Activated CD4-positive, alpha-beta memory T cell treated with anti-CD3 and anti-CD28 coated beads, Interleukin-2, amount 10 ng/mL, durations not matched to agents 7 days and 5 days (primary cell): ENCODE measurements at regions not wholly inside any gene's neighbourhood (a gene's known extent, or its start where the extent isn't known, plus 50 kb on each side); places are given as distances from the start of the nearest gene placed in this dataset.

Source experiments
- CTCF ChIA-PET: fragments of 350-600 bp; sonication (Branson Sonifier 250); formaldehyde crosslinking; loops from one replicate; lab custom pipeline; 2021; ENCODE audit warnings: antibody characterized with exemption, inconsistent platforms; lab: Charles Lee
- POLR2A ChIA-PET: fragments of 350-600 bp; sonication (Branson Sonifier 250); formaldehyde crosslinking; loops from one replicate; lab custom pipeline; 2021; ENCODE audit warnings: antibody characterized with exemption; lab: Charles Lee
- DNase-seq: peaks from one replicate; pipeline ENCODE4 v3.0.0-alpha.2; 2020
- H3K27ac Mint-ChIP-seq: one replicate; pipeline ENCODE4 v1.8.0; 2021; ENCODE audit warnings: mild to moderate bottlenecking, mixed read lengths
- H3K27me3 Mint-ChIP-seq: one replicate; pipeline ENCODE4 v1.8.0; 2021; ENCODE audit warnings: mixed read lengths
- H3K36me3 Mint-ChIP-seq: one replicate; pipeline ENCODE4 v1.8.0; 2021; ENCODE audit warnings: low read depth, mixed read lengths
- H3K4me1 Mint-ChIP-seq: one replicate; pipeline ENCODE4 v1.8.0; 2021; ENCODE audit warnings: mixed read lengths
- H3K4me3 Mint-ChIP-seq: one replicate; pipeline ENCODE4 v1.8.0; 2021; ENCODE audit warnings: mild to moderate bottlenecking, mixed read lengths
- H3K9me3 Mint-ChIP-seq: one replicate; pipeline ENCODE4 v1.8.0; 2021; ENCODE audit warnings: mixed read lengths

DNA sequence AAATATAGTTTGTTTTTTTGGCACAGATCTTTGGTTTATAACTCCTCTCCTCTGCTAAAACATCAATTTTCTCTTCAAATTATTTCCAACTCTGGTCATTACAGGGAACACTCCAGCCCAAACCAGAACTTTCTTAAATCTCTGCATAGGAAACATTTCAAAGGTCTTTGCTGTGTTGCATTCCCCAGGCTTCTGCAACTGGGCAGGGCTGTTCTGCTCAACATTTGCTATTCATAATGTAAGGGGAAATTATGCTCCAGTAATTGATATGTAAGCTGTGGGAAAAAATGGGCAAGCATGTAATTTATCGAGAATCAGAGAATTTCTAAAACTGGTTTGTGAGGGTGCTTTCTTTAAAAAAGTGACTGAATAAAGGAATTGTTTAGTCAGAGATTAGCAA is 410.4 kb downstream of the TUSC7 start:
- Mint-ChIP-seq H3K27ac (no peak overlapping the region), H3K36me3 (no peaks in the 10 kb centered on the region), H3K4me3 (no peak overlapping the region), H3K9me3 (peaks cover 1% of the 10 kb centered on the region), H3K4me1 (no peaks in the 10 kb centered on the region), H3K27me3 (no peaks in the 10 kb centered on the region)
- CTCF ChIA-PET, result no interaction called here
- no peak for DNase-seq
- POLR2A ChIA-PET, result no interaction called here

- Mint-ChIP-seq H3K27ac (no peak overlapping the region), H3K36me3 (no peaks in the 10 kb centered on the region), H3K9me3 (peaks cover 1% of the 10 kb centered on the region), H3K4me1 (no peaks in the 10 kb centered on the region), H3K27me3 (no peaks in the 10 kb centered on the region), H3K4me3 (no peak overlapping the region)
- ChIA-PET CTCF (no interaction called here), POLR2A (no interaction called here)
- no peak for DNase-seq
Observed at GRCh38 chr3:117122609-117123008, 413.0 kb downstream of the TUSC7 start.

DNA sequence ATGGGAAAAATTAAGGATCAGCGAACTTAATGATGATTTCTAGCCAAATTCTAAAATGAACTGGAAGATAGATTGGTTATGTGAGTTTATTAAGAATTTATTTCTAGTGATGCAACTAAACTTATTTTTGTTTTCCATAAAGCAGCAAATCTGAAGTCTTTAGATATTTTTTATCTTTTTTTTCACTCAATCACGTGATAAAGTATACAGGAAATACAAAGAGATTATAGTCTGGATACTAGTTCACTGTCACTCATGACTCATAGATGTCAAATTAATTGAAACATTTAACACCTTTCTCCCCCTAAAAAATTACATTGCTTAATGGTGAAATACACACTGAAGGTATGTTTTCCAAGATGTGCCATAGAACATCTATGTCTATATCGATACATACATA is 416.9 kb downstream of the TUSC7 start:
- ChIA-PET CTCF (no interaction called here), POLR2A (no interaction called here)
- no peaks in the 10 kb centered on the region for H3K27me3 Mint-ChIP-seq
- H3K4me3 Mint-ChIP-seq, result no peak overlapping the region
- H3K36me3 Mint-ChIP-seq, result no peaks in the 10 kb centered on the region
- no peak for DNase-seq
- H3K4me1 Mint-ChIP-seq, result no peaks in the 10 kb centered on the region
- H3K9me3 Mint-ChIP-seq, result peaks cover 1% of the 10 kb centered on the region
- H3K27ac Mint-ChIP-seq, result no peak overlapping the region

GRCh38 chr3:117126946-117127546 is 417.5 kb downstream of the TUSC7 start:
- Mint-ChIP-seq H3K27ac (no peak overlapping the region), H3K4me1 (no peaks in the 10 kb centered on the region), H3K9me3 (peaks cover 1% of the 10 kb centered on the region), H3K4me3 (no peak overlapping the region), H3K36me3 (no peaks in the 10 kb centered on the region), H3K27me3 (no peaks in the 10 kb centered on the region)
- ChIA-PET POLR2A (no interaction called here), CTCF (no interaction called here)
- no peak for DNase-seq

DNA sequence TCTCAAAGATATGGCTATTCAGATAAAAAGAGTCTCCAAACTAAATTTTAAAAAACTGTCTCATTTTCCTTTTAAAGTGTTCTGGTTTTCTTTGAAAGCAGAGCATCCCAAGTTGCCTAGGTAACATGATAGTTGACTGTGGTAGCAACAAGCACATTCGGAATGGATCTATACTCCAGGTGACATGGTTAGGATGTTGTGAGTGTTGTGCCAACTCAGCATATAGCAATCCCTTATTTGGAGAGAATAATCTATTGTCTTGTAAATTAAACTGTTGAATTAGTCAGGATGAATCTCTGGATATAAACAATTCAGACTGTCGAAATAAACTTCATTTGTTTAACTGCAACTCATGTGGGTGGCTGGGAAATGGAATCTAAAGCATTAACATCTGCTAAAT is 418.6 kb downstream of the TUSC7 start:
- ChIA-PET CTCF (no interaction called here), POLR2A (no interaction called here)
- H3K4me3 Mint-ChIP-seq, result no peak overlapping the region
- H3K4me1 Mint-ChIP-seq, result no peaks in the 10 kb centered on the region
- no peaks in the 10 kb centered on the region for H3K36me3 Mint-ChIP-seq
- no peak for DNase-seq
- H3K9me3 Mint-ChIP-seq, result peaks cover 1% of the 10 kb centered on the region
- no peak overlapping the region for H3K27ac Mint-ChIP-seq
- H3K27me3 Mint-ChIP-seq, result no peaks in the 10 kb centered on the region

DNA sequence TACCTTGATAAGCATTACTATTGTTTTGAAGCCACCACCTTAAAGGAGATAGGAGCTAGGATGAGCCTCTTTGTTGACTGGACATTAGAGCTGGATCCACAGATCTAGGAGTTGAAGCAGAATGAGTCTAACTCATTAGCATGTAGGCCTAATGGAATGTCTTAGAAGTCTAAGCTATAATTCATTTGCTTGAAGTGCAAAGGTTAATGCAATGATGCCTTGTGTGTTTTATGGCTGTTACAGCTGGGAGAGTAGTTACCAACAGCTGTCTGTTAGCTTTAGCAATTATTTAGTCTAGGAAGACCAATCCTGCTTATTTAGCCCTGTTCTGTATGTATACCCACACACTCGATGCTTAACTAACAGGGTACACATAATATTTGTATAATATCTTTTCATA is 419.3 kb downstream of the TUSC7 start:
- Mint-ChIP-seq H3K4me1 (no peaks in the 10 kb centered on the region), H3K27ac (no peak overlapping the region), H3K36me3 (no peaks in the 10 kb centered on the region), H3K27me3 (no peaks in the 10 kb centered on the region), H3K4me3 (no peak overlapping the region), H3K9me3 (no peaks in the 10 kb centered on the region)
- no peak for DNase-seq
- ChIA-PET POLR2A (no interaction called here), CTCF (no interaction called here)

- Mint-ChIP-seq H3K4me3 (no peak overlapping the region), H3K4me1 (no peaks in the 10 kb centered on the region), H3K36me3 (no peaks in the 10 kb centered on the region), H3K27ac (no peak overlapping the region), H3K27me3 (no peaks in the 10 kb centered on the region), H3K9me3 (no peaks in the 10 kb centered on the region)
- no peak for DNase-seq
- CTCF ChIA-PET, result no interaction called here
- POLR2A ChIA-PET, result no interaction called here
Observed at GRCh38 chr3:117129516-117129915, 419.9 kb downstream of the TUSC7 start.

- Mint-ChIP-seq H3K36me3 (no peaks in the 10 kb centered on the region), H3K4me3 (no peak overlapping the region), H3K27ac (no peak overlapping the region), H3K9me3 (no peaks in the 10 kb centered on the region), H3K4me1 (no peaks in the 10 kb centered on the region), H3K27me3 (no peaks in the 10 kb centered on the region)
- ChIA-PET POLR2A (no interaction called here), CTCF (no interaction called here)
- no peak for DNase-seq
Observed at GRCh38 chr3:117130222-117130621, 420.6 kb downstream of the TUSC7 start.

DNA sequence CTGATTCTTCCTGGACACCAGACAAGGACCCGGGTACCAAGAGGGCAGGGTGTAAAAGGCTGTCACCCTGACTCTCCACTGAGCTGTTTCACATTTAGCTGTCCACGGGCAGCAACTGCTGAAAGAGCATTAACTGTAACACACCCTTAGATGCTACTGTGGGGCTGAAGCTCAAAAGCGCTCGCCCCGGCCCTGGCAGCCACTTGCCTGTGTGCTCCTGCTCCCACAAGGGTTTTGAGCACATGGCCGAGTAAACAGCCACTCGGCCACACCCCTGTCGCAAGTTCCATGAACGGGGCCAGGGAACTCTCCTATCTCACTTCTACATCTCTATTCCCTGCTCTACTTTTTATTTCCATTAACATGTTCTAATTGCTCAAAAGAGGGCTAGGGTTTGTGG is 421.7 kb downstream of the TUSC7 start:
- no peaks in the 10 kb centered on the region for H3K9me3 Mint-ChIP-seq
- no peak for DNase-seq
- CTCF ChIA-PET, result no interaction called here
- H3K27ac Mint-ChIP-seq, result no peak overlapping the region
- H3K36me3 Mint-ChIP-seq, result no peaks in the 10 kb centered on the region
- H3K4me3 Mint-ChIP-seq, result no peak overlapping the region
- no peaks in the 10 kb centered on the region for H3K27me3 Mint-ChIP-seq
- POLR2A ChIA-PET, result no interaction called here
- H3K4me1 Mint-ChIP-seq, result no peaks in the 10 kb centered on the region

DNA sequence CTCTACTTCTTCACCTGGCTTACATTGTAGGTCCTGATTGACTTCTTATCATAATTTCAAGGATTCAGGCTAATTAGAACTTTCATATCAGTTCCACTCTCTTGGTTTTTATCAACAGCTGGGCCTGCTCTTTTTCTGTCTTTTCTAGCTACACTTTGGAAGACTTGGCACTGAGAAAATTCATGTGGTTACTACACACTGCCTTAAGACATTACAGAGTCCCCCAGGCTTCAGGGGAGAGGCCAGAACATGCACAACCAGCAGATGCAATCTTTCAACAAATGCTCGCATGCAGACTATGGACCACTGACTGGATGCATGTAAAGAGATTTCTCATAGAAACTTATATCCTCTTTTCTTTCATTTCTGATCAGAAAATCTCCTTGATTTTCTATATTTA is 423.5 kb downstream of the TUSC7 start:
- no peaks in the 10 kb centered on the region for H3K27me3 Mint-ChIP-seq
- H3K4me3 Mint-ChIP-seq, result no peak overlapping the region
- CTCF ChIA-PET, result no interaction called here
- H3K4me1 Mint-ChIP-seq, result no peaks in the 10 kb centered on the region
- DNase-seq, result no peak
- POLR2A ChIA-PET, result no interaction called here
- H3K36me3 Mint-ChIP-seq, result no peaks in the 10 kb centered on the region
- no peaks in the 10 kb centered on the region for H3K9me3 Mint-ChIP-seq
- no peak overlapping the region for H3K27ac Mint-ChIP-seq

- no peak overlapping the region for H3K4me3 Mint-ChIP-seq
- CTCF ChIA-PET, result no interaction called here
- H3K9me3 Mint-ChIP-seq, result no peaks in the 10 kb centered on the region
- no peak for DNase-seq
- H3K36me3 Mint-ChIP-seq, result no peaks in the 10 kb centered on the region
- H3K27me3 Mint-ChIP-seq, result no peaks in the 10 kb centered on the region
- H3K27ac Mint-ChIP-seq, result no peak overlapping the region
- POLR2A ChIA-PET, result no interaction called here
- H3K4me1 Mint-ChIP-seq, result no peaks in the 10 kb centered on the region
Observed at GRCh38 chr3:117135207-117135606, 425.6 kb downstream of the TUSC7 start.

DNA sequence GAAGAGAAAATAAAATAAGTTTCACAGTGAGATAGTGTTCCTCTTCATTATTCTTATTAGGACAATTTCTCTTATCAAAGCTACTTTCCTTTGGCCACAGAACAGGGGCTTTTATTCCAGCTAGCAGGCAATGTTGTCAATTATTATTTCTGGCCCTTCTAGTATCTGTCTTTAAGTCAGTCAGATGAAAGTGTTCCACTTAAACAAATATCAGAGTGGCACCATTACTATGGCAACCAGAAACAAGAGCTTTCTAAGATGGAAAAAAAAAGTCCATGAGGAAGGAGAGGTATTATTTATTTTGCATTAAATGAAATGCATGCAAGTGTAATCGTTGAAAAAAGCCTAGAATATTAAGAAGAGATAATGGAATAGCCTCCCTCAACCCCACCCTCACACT is 426.4 kb downstream of the TUSC7 start:
- Mint-ChIP-seq H3K4me1 (no peaks in the 10 kb centered on the region), H3K27me3 (no peaks in the 10 kb centered on the region), H3K36me3 (no peaks in the 10 kb centered on the region), H3K9me3 (no peaks in the 10 kb centered on the region), H3K27ac (no peak overlapping the region), H3K4me3 (no peak overlapping the region)
- DNase-seq, result no peak
- ChIA-PET POLR2A (no interaction called here), CTCF (no interaction called here)

- ChIA-PET CTCF (no interaction called here), POLR2A (no interaction called here)
- Mint-ChIP-seq H3K4me3 (no peak overlapping the region), H3K27me3 (no peaks in the 10 kb centered on the region), H3K9me3 (no peaks in the 10 kb centered on the region), H3K4me1 (no peaks in the 10 kb centered on the region), H3K36me3 (no peaks in the 10 kb centered on the region), H3K27ac (no peak overlapping the region)
- DNase-seq, result no peak
Observed at GRCh38 chr3:117137065-117137464, 427.5 kb downstream of the TUSC7 start.

DNA sequence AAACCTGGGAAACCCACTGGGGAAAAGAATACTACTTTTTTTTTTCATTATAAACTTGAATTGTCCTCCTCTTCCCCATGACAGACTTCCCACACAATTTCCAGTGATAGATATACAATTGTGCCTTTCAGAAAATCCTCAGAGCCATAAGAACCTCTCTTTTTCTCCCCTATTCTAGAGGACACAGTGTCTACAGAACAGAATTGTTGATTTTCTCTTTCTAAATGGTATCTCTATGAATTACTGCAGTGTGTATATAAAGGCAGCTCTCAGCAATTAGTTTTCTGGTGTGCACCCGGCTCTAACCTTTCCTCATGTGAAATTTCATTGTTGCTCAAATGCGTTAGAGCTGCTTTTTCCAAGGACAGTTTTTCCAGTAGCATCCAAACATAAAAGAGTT is 430.1 kb downstream of the TUSC7 start:
- CTCF ChIA-PET, result no interaction called here
- no peak overlapping the region for H3K4me3 Mint-ChIP-seq
- H3K27me3 Mint-ChIP-seq, result no peaks in the 10 kb centered on the region
- H3K36me3 Mint-ChIP-seq, result no peaks in the 10 kb centered on the region
- H3K4me1 Mint-ChIP-seq, result no peaks in the 10 kb centered on the region
- POLR2A ChIA-PET, result no interaction called here
- no peak for DNase-seq
- H3K9me3 Mint-ChIP-seq, result peaks cover 5% of the 10 kb centered on the region
- H3K27ac Mint-ChIP-seq, result no peak overlapping the region
